ENCODE measurements at regions not wholly inside any gene's neighbourhood (a gene's known extent, or its start where the extent isn't known, plus 50 kb on each side); places are given as distances from the start of the nearest gene placed in this dataset.

DNA sequence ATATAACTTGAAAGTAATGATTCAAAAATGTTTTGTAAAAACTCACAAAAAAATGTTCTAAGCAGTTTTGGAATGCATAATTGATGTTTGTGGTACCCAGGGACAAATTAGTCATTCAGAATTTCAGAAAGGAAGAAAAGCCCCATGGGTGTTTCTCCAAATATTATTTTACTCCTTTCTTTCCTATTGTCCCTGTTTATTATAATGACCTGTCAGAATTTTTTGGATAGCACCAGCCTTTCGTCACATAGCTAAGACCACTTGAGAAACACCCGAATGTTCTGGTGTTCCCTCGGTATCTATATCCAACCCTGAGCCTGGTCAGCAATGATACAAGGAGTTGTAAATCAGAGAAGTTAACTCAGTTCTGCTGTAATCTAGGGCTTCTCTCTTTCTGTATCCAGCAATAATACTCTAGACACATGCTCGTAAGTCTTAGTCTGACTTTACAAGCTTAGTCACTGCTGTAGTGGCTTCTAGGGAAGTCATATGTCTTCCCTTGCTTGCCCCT is 64.8 kb upstream of the MEOX2 start (continued):
- TF ChIP-seq, protein P1, sequence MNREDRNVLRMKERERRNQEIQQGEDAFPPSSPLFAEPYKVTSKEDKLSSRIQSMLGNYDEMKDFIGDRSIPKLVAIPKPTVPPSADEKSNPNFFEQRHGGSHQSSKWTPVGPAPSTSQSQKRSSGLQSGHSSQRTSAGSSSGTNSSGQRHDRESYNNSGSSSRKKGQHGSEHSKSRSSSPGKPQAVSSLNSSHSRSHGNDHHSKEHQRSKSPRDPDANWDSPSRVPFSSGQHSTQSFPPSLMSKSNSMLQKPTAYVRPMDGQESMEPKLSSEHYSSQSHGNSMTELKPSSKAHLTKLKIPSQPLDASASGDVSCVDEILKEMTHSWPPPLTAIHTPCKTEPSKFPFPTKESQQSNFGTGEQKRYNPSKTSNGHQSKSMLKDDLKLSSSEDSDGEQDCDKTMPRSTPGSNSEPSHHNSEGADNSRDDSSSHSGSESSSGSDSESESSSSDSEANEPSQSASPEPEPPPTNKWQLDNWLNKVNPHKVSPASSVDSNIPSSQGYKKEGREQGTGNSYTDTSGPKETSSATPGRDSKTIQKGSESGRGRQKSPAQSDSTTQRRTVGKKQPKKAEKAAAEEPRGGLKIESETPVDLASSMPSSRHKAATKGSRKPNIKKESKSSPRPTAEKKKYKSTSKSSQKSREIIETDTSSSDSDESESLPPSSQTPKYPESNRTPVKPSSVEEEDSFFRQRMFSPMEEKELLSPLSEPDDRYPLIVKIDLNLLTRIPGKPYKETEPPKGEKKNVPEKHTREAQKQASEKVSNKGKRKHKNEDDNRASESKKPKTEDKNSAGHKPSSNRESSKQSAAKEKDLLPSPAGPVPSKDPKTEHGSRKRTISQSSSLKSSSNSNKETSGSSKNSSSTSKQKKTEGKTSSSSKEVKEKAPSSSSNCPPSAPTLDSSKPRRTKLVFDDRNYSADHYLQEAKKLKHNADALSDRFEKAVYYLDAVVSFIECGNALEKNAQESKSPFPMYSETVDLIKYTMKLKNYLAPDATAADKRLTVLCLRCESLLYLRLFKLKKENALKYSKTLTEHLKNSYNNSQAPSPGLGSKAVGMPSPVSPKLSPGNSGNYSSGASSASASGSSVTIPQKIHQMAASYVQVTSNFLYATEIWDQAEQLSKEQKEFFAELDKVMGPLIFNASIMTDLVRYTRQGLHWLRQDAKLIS (CRISPR knock-in tag; IDR thresholded peaks at IDR 0.05) = no peak
- TF ChIP-seq CHD7 (IDR thresholded peaks at IDR 0.05; ENCODE audit: low read depth, low read length) (no peak), CREB3 (tag; conservative IDR thresholded peaks at IDR 0.05; ENCODE audit: low read depth) (no peak), POLR2AphosphoS2 (IDR thresholded peaks at IDR 0.05; ENCODE audit: low read length) (no peak), HMBOX1 (IDR thresholded peaks at IDR 0.05) (no peak)
